HepG2 (cell line): ENCODE measurements at regions not wholly inside any gene's neighbourhood (a gene's known extent, or its start where the extent isn't known, plus 50 kb on each side); places are given as distances from the start of the nearest gene placed in this dataset.

Experiments
- ATAC-seq: fragments of 200-7000 bp; cut with Tn5 transposase; 3 replicates; pipeline ENCODE4 v1.9.1; 2020; ENCODE audit warnings: mild to moderate bottlenecking, moderate library complexity
- BruUV-seq: library from RNA; stranded (reverse); fragments of 400-500 nt; replicated peaks from 2 replicates; lab custom pipeline; 2021; lab: Mats Ljungman, UMichigan
- CTCF ChIA-PET: fragments of 300-600 bp; formaldehyde crosslinking; extraction: SDS; loops from one replicate; lab custom pipeline; 2021; ENCODE audit warnings: low total read pairs, inconsistent platforms, low intra/inter-chr PET ratio; lab: Yijun Ruan, JAX
- POLR2A ChIA-PET: fragments of 350-600 bp; sonication (Branson Sonifier 250); formaldehyde crosslinking; loops from one replicate; lab custom pipeline; 2020; ENCODE audit warnings: antibody characterized with exemption, inconsistent platforms; lab: Yijun Ruan, JAX
- DNase-seq: peaks from one replicate; pipeline ENCODE4 v3.0.0-alpha.2; 2015; ENCODE audit warnings: low spot score
- FAIRE-seq: peaks from 3 replicates; lab custom pipeline; 2011; peaks lifted over from hg19 to GRCh38; lab: Jason Lieb, UNC
- H2AFZ ChIP-seq: one replicate; pipeline ENCODE4 v1.6.1; 2011; ENCODE audit warnings: low read length, inconsistent platforms
- H3K27ac ChIP-seq: fragments of 300-600 bp; 3 replicates; pipeline ENCODE4 v1.8.0; 2011; ENCODE audit warnings: mixed run types, mild to moderate bottlenecking, mixed read lengths, low read length, inconsistent platforms; ENCODE audit not compliant: insufficient read depth; ENCODE audit errors: extremely low read length
- H3K27me3 ChIP-seq, 2 experiments: fragments of 200-600 bp in 1 of 2; 2 replicates in 1 of 2; 3 replicates in 1 of 2; pipeline versions ENCODE4 v1.6.0 to v1.8.0; 2011; ENCODE audit warnings: low read length in 2 of 2, mild to moderate bottlenecking in 2 of 2, moderate library complexity in 2 of 2, inconsistent platforms in 1 of 2; ENCODE audit not compliant: insufficient read depth in 2 of 2, control insufficient read depth in 1 of 2
- H3K36me3 ChIP-seq, 2 experiments: fragments of 200-600 bp in 1 of 2; replicated peaks in 1 of 2; 2 replicates in 1 of 2; 3 replicates in 1 of 2; pipeline versions ENCODE4 v1.5.1 to v1.8.0; 2011; ENCODE audit warnings: low read length in 2 of 2, inconsistent platforms in 1 of 2; ENCODE audit not compliant: insufficient read depth in 2 of 2, control insufficient read depth in 1 of 2
- H3K4me1 ChIP-seq: 2 replicates; pipeline ENCODE4 v1.5.1; 2012; ENCODE audit warnings: low read length, inconsistent platforms; ENCODE audit not compliant: insufficient read depth
- H3K4me2 ChIP-seq: 2 replicates; pipeline ENCODE4 v1.6.0; 2011; ENCODE audit warnings: low read depth, low read length, inconsistent platforms
- H3K4me3 ChIP-seq, 3 experiments: fragments of 200-600 bp in 1 of 3; sonication (generic), shearing (Covaris generic) in 1 of 3; replicated peaks in 1 of 3; 2 replicates each; pipeline ENCODE4 v1.5.1; 2011 to 2016; ENCODE audit warnings: low read length in 3 of 3, inconsistent platforms in 2 of 3, low read depth in 2 of 3, mild to moderate bottlenecking in 2 of 3, control low read depth in 1 of 3, mixed read lengths in 1 of 3; ENCODE audit not compliant: insufficient read depth in 1 of 3
- H3K79me2 ChIP-seq: one replicate; pipeline ENCODE4 v1.6.1; 2011; ENCODE audit warnings: low read length, inconsistent platforms; ENCODE audit not compliant: insufficient read depth
- H3K9ac ChIP-seq: 2 replicates; pipeline ENCODE4 v1.6.0; 2011; ENCODE audit warnings: mild to moderate bottlenecking, low read depth, low read length, inconsistent platforms; ENCODE audit not compliant: insufficient read depth
- H3K9me3 ChIP-seq: 2 replicates; pipeline ENCODE4 v1.5.1; 2012; ENCODE audit warnings: mild to moderate bottlenecking, low read length
- H4K20me1 ChIP-seq: 2 replicates; pipeline ENCODE4 v1.6.0; 2011; ENCODE audit warnings: inconsistent platforms, mild to moderate bottlenecking, low read length, moderate library complexity; ENCODE audit not compliant: insufficient read depth
- CEBPB ChIP-seq: IDR thresholded peaks from 2 replicates; pipeline ENCODE4 v1.6.1; 2011; ENCODE audit warnings: low read depth, low read length, improper control_type of control experiment, borderline replicate concordance
- NFE2 ChIP-seq: sonication (generic); formaldehyde crosslinking; IDR thresholded peaks from 2 replicates; pipeline ENCODE4 v1.4.0; 2020; ENCODE audit warnings: missing genetic modification reagents
- TCF12 ChIP-seq, 2 experiments: fragments of 450-650 bp in 1 of 2; sonication (generic) in 1 of 2; formaldehyde crosslinking in 1 of 2; IDR thresholded peaks; 2 replicates each; pipeline versions ENCODE4 v1.6.1 to v1.8.0; 2017 to 2022; ENCODE audit warnings: antibody characterized with exemption in 1 of 2, mild to moderate bottlenecking in 1 of 2, missing genetic modification reagents in 1 of 2, moderate library complexity in 1 of 2
- ZNF263 ChIP-seq: sonication (generic); formaldehyde crosslinking; IDR thresholded peaks from 2 replicates; pipeline ENCODE4 v1.4.0; 2020; ENCODE audit warnings: missing genetic modification reagents
- ZNF317 ChIP-seq: sonication (generic); formaldehyde crosslinking; IDR thresholded peaks from 2 replicates; pipeline ENCODE4 v1.5.0; 2020; ENCODE audit warnings: mild to moderate bottlenecking, missing genetic modification reagents
- ZNF619 ChIP-seq: sonication (generic); formaldehyde crosslinking; IDR thresholded peaks from 2 replicates; pipeline ENCODE4 v1.4.0; 2020; ENCODE audit warnings: mild to moderate bottlenecking, missing genetic modification reagents
- whole genome bisulfite sequencing: methylation state at CpG from one replicate; pipeline ENCODE4 v1.1.6; 2017; ENCODE audit warnings: low lambda C conversion rate; 5-methylcytosine and 5-hydroxymethylcytosine counted together
- in situ Hi-C: cut with HindIII; loops from 2 replicates; pipeline ENCODE4 v1.10.0; 2017; ENCODE audit warnings: low pct_unique_long_range_greater_than_20kb; ENCODE audit not compliant: extremely low pct_ligation_motif_present
- intact Hi-C: fragments of 100-400 bp; cut with micrococcal nuclease; formaldehyde crosslinking; loops from one replicate; pipeline ENCODE4 v1.10.0; 2022; ENCODE audit not compliant: unreplicated experiment

DNA sequence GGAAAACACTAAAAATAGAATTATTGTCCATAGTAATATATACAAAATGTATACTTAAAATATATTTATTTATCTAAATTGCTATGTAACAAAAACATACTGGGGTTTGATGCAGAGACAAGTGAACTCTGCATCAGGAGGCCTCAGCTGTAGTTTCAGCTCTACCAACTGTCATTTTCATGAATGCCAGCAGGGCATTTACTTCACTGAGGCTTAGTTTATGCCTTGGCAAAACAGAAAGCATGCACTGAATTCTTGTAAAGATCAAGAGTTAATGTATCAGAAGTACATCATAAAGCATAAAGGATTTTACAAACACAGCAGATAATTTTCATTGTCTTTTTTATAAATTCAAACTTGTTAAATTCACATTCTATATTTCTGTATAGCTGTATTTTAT is 577.0 kb downstream of the C4orf33 start:
- Histone ChIP-seq H4K20me1 (no peaks in the 10 kb centered on the region), H3K27ac (no peak overlapping the region), H3K79me2 (no peaks in the 10 kb centered on the region), H3K27me3 (no peaks in the 10 kb centered on the region), H3K9me3 (peaks cover 10% of the 10 kb centered on the region; the same call in 1 of the 2 replicates), H3K4me3 (no peak overlapping the region), H3K4me1 (no peaks in the 10 kb centered on the region), H3K4me2 (no peak overlapping the region), H3K9ac (no peak overlapping the region), H3K36me3 (no peaks in the 10 kb centered on the region), H2AFZ (no peak overlapping the region)
- DNase-seq (no peak), ATAC-seq (no peak), FAIRE-seq (no peak)
- intact Hi-C loops, result no loop called here
- TF ChIP-seq ZNF317 (CRISPR knock-in tag), result no peak
- in situ Hi-C loops, result no loop called here
- ChIA-PET CTCF (no interaction called here), POLR2A (no interaction called here)
- no TSS peak for BruUV-seq

DNA sequence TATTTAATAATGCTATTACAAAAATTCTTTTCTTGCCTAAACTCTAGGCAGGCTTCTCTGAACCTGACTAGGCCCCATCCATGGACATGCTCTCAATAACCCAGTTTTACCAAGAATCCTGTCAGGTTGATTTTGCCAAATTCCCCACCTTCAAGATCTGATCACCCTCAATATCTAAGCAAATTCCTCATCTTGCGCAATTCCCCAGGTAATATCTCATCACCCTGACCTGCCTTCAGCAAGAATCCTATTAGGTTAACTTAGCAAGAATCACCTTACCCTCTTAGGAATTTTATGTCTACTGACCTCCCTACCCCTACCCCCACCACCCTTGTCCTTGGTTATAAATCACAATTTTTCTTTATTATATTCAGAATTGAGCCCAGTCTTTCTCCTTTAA is 579.1 kb downstream of the C4orf33 start:
- H2AFZ ChIP-seq, result no peak overlapping the region
- 7% methylated on average over 1 of the region's 1 CpG for WGBS
- no peak for TF ChIP-seq TCF12 (IDR thresholded peaks at IDR 0.05)
- TF ChIP-seq TCF12 (CRISPR knock-in tag; IDR thresholded peaks at IDR 0.05), result no peak
- no peak for TF ChIP-seq ZNF619 (CRISPR knock-in tag)
- no peak for TF ChIP-seq ZNF263 (CRISPR knock-in tag)
- TF ChIP-seq NFE2 (CRISPR knock-in tag), result no peak
- peak; percentile 54; the same call in 1 of the 2 replicates for TF ChIP-seq CEBPB
- H3K79me2 ChIP-seq, result no peaks in the 10 kb centered on the region
- CTCF ChIA-PET, result no interaction called here
- intact Hi-C loops (no loop called here), in situ Hi-C loops (no loop called here)
- no peak for FAIRE-seq
- no peak overlapping the region for H3K4me2 ChIP-seq
- no TSS peak for BruUV-seq
- H3K9me3 ChIP-seq, result peaks cover 11% of the 10 kb centered on the region; the same call in 1 of the 2 replicates
- no peak overlapping the region for H3K27ac ChIP-seq
- DNase-seq, result no peak
- no peaks in the 10 kb centered on the region for H3K27me3 ChIP-seq
- POLR2A ChIA-PET, result no interaction called here
- H3K4me3 ChIP-seq, result no peak overlapping the region
- no peak for ATAC-seq
- H3K36me3 ChIP-seq, result no peaks in the 10 kb centered on the region
- H4K20me1 ChIP-seq, result no peaks in the 10 kb centered on the region
- H3K4me1 ChIP-seq, result no peaks in the 10 kb centered on the region
- no peak overlapping the region for H3K9ac ChIP-seq
